ENCODE measurements at regions not wholly inside any gene's neighbourhood (a gene's known extent, or its start where the extent isn't known, plus 50 kb on each side); places are given as distances from the start of the nearest gene placed in this dataset.

DNA sequence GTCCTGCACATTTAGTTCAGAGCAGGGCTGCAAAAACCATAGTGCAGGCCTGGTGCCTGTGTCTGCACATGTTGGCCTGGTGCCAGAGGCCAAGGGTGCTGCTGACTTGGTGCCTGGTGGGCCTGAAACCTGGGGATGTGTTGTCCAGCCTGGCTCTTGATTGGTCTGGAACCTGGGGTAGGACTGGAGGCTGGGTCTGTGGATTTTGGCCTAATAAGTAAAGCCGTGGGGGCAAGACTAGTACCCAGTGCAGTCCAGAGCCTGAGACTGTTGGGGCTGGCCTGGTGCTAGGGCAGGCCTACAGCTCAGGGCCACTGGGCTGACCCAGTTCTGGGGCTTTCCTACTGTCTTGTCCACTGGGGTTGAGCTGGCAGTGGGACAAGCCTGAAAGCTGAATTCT lies 817.9 kb downstream of the DNAJB9 start:
- RAD21 ChIA-PET (ENCODE audit: unreplicated experiment): no interaction called here
- Histone ChIP-seq H3K27ac (ENCODE audit: control insufficient read depth, insufficient read depth) (no peak overlapping the region), H3K4me2 (ENCODE audit: control insufficient read depth, insufficient read depth) (no peak overlapping the region), H3K27me3 (replicated peaks in 1 of 2; ENCODE audit: control insufficient read depth in 2 of 2, insufficient read depth in 2 of 2, low read length in 1 of 2) (no peaks in the 10 kb centered on the region), H3K9ac (ENCODE audit: control insufficient read depth, insufficient read depth, low read length) (no peak overlapping the region), H3K79me2 (ENCODE audit: control insufficient read depth, insufficient read depth, low read length) (no peaks in the 10 kb centered on the region), H3K4me3 (no peak overlapping the region), H3K4me1 (ENCODE audit: control insufficient read depth, insufficient read depth, low read length) (no peaks in the 10 kb centered on the region), H2AFZ (ENCODE audit: control insufficient read depth, low read depth, low read length) (no peak overlapping the region), H4K20me1 (ENCODE audit: control insufficient read depth, insufficient read depth) (no peaks in the 10 kb centered on the region), H3K9me3 (replicated peaks; ENCODE audit: control insufficient read depth, insufficient read depth, low read length) (no peaks in the 10 kb centered on the region), H3K36me3 (ENCODE audit: control insufficient read depth in 2 of 2, insufficient read depth in 2 of 2, low read length in 1 of 2) (no peaks in the 10 kb centered on the region)
- SMC1A ChIA-PET (ENCODE audit: uncharacterized antibody, unreplicated experiment): interaction anchor here (0.8 kb wide), 1 partner anchor 11 kb away, joined by 3 read pairs; no protein-coding TSS in a partner anchor
- CTCF ChIA-PET: no interaction called here
- intact Hi-C loops (cut with micrococcal nuclease; ENCODE audit: unreplicated experiment): no loop called here
- POLR2A ChIA-PET: no interaction called here
- in situ Hi-C loops (cut with MboI): no loop called here
- 0% methylated on average over 1 of the region's 1 CpG for whole genome bisulfite sequencing (ENCODE audit: insufficient coverage, insufficient replicate concordance, low lambda C conversion rate, missing lambda C conversion rate)
- DNase-seq (ENCODE audit: low read depth, low spot score) (no peak), ATAC-seq (no peak), FAIRE-seq (no peak)
- TF ChIP-seq CHD1 (IDR thresholded peaks at IDR 0.05; ENCODE audit: low read depth, low read length) (no peak), SIN3A (IDR thresholded peaks at IDR 0.05; ENCODE audit: low read depth, low read length) (no peak), SIX5 (IDR thresholded peaks at IDR 0.05; ENCODE audit: low read depth, low read length, severe bottlenecking) (no peak), MTA2 (IDR thresholded peaks at IDR 0.05; ENCODE audit: low read depth) (no peak), RUNX3 (IDR thresholded peaks at IDR 0.05; ENCODE audit: low read length) (no peak), EZH2 (IDR thresholded peaks at IDR 0.05; ENCODE audit: borderline replicate concordance, control insufficient read depth, low read depth, low read length) (no peak), GATAD2B (conservative IDR thresholded peaks at IDR 0.05; ENCODE audit: low read depth) (no peak), RAD21 (IDR thresholded peaks at IDR 0.05; ENCODE audit: insufficient read depth, low read depth, low read length) (no peak)
- TF ChIP-seq, protein P1, sequence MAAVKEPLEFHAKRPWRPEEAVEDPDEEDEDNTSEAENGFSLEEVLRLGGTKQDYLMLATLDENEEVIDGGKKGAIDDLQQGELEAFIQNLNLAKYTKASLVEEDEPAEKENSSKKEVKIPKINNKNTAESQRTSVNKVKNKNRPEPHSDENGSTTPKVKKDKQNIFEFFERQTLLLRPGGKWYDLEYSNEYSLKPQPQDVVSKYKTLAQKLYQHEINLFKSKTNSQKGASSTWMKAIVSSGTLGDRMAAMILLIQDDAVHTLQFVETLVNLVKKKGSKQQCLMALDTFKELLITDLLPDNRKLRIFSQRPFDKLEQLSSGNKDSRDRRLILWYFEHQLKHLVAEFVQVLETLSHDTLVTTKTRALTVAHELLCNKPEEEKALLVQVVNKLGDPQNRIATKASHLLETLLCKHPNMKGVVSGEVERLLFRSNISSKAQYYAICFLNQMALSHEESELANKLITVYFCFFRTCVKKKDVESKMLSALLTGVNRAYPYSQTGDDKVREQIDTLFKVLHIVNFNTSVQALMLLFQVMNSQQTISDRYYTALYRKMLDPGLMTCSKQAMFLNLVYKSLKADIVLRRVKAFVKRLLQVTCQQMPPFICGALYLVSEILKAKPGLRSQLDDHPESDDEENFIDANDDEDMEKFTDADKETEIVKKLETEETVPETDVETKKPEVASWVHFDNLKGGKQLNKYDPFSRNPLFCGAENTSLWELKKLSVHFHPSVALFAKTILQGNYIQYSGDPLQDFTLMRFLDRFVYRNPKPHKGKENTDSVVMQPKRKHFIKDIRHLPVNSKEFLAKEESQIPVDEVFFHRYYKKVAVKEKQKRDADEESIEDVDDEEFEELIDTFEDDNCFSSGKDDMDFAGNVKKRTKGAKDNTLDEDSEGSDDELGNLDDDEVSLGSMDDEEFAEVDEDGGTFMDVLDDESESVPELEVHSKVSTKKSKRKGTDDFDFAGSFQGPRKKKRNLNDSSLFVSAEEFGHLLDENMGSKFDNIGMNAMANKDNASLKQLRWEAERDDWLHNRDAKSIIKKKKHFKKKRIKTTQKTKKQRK (IDR thresholded peaks at IDR 0.05; ENCODE audit: low read depth, low read length): no peak
- BruUV-seq (replicated peaks): no TSS peak
